IMR-90 (cell line): ENCODE measurements at regions not wholly inside any gene's neighbourhood (a gene's known extent, or its start where the extent isn't known, plus 50 kb on each side); places are given as distances from the start of the nearest gene placed in this dataset.

Experiments
- BHLHE40 ChIP-seq: fragments of 150-350 bp; IDR thresholded peaks from 2 replicates; pipeline ENCODE4 v1.6.1; 2016; ENCODE audit warnings: mild to moderate bottlenecking, low read depth, low read length
- CEBPB ChIP-seq: IDR thresholded peaks from 2 replicates; pipeline ENCODE4 v1.6.1; 2012; ENCODE audit warnings: low read depth, low read length, improper control_type of control experiment
- CTCF ChIP-seq: conservative IDR thresholded peaks from 2 replicates; pipeline ENCODE4 v1.5.1; 2012; ENCODE audit warnings: mild to moderate bottlenecking, low read depth, low read length, improper control_type of control experiment
- MAFK ChIP-seq: IDR thresholded peaks from 2 replicates; pipeline ENCODE4 v1.6.1; 2012; ENCODE audit warnings: low read depth, low read length, improper control_type of control experiment
- MAZ ChIP-seq: IDR thresholded peaks from 2 replicates; pipeline ENCODE4 v1.6.1; 2012; ENCODE audit warnings: low read depth, mild to moderate bottlenecking, low read length, improper control_type of control experiment, moderate library complexity, borderline replicate concordance
- MXI1 ChIP-seq: IDR thresholded peaks from 2 replicates; pipeline ENCODE4 v1.6.1; 2012; ENCODE audit warnings: low read depth, mild to moderate bottlenecking, low read length, moderate library complexity, borderline replicate concordance
- NFE2L2 ChIP-seq: fragments of 150-350 bp; IDR thresholded peaks from 2 replicates; pipeline ENCODE4 v1.6.1; 2016; ENCODE audit warnings: low read depth, mild to moderate bottlenecking, low read length
- POLR2A ChIP-seq: IDR thresholded peaks from 2 replicates; pipeline ENCODE4 v1.6.1; 2012; ENCODE audit warnings: mild to moderate bottlenecking, low read depth, low read length
- RAD21 ChIP-seq: IDR thresholded peaks from 2 replicates; pipeline ENCODE4 v1.6.1; 2012; ENCODE audit warnings: low read length, improper control_type of control experiment
- RCOR1 ChIP-seq: IDR thresholded peaks from 2 replicates; pipeline ENCODE4 v1.6.1; 2012; ENCODE audit warnings: mild to moderate bottlenecking, low read length, improper control_type of control experiment; ENCODE audit not compliant: insufficient replicate concordance
- SMC3 ChIP-seq: fragments of 150-350 bp; IDR thresholded peaks from 2 replicates; pipeline ENCODE4 v1.6.1; 2016; ENCODE audit warnings: low read depth, mild to moderate bottlenecking, antibody characterized with exemption, low read length, moderate library complexity
- USF2 ChIP-seq: fragments of 150-350 bp; IDR thresholded peaks from 2 replicates; pipeline ENCODE4 v1.6.1; 2017; ENCODE audit warnings: mild to moderate bottlenecking, antibody characterized with exemption, low read length, low read depth

DNA sequence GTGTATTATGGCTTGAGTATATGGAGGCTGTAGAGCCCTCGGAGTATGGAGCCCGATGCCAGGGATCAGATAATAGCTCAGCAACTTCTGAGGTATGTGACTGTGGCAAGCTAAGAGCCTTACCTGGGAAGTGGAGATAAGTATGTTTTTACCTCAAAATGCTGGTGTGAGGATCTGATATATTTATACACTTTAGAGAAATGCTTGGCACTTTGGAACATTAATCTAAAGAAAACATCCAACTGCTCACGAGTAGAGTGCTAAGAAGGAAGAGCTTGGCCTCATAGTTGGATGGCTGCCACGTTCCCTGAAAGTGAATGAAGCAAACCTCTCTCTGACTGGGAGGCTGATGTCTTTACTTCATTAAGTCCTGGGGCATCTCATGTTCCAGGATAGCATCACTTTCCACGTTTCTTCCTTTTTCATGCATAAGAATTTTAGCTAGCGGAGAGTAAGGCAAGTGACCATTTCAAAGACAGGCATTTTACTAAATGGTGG is 58.9 kb upstream of the GOLGA8J start:
- TF ChIP-seq CTCF (no peak), USF2 (no peak), POLR2A (no peak), MAFK (no peak), RAD21 (no peak), MAZ (no peak), CEBPB (no peak), SMC3 (no peak), MXI1 (no peak), RCOR1 (no peak), BHLHE40 (no peak), NFE2L2 (no peak)
